ENCODE measurements at regions not wholly inside any gene's neighbourhood (a gene's known extent, or its start where the extent isn't known, plus 50 kb on each side); places are given as distances from the start of the nearest gene placed in this dataset.

DNA sequence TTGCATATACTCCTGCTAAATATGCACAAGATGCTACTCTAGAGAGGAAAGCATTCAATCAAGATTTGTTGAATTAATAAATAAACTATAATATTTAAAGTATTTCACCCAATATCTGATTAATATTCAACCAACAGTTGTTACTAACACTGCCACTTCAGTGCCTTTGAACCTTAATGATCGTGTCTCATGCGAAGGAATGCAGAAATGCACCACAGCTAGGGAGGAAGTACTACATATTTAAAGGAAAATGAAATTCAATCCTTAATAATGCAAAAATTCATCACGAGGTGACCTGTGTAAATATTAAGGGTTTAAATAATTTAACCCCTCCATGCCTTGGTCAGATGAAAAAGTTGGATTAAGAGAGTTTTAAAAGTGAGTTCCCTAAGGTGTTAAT, 114.2 kb upstream of the DAZL start:
- TF ChIP-seq, protein P1, sequence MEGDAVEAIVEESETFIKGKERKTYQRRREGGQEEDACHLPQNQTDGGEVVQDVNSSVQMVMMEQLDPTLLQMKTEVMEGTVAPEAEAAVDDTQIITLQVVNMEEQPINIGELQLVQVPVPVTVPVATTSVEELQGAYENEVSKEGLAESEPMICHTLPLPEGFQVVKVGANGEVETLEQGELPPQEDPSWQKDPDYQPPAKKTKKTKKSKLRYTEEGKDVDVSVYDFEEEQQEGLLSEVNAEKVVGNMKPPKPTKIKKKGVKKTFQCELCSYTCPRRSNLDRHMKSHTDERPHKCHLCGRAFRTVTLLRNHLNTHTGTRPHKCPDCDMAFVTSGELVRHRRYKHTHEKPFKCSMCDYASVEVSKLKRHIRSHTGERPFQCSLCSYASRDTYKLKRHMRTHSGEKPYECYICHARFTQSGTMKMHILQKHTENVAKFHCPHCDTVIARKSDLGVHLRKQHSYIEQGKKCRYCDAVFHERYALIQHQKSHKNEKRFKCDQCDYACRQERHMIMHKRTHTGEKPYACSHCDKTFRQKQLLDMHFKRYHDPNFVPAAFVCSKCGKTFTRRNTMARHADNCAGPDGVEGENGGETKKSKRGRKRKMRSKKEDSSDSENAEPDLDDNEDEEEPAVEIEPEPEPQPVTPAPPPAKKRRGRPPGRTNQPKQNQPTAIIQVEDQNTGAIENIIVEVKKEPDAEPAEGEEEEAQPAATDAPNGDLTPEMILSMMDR (IDR thresholded peaks at IDR 0.05), result no peak
- TF ChIP-seq POLR2A (IDR thresholded peaks at IDR 0.05) (no peak), POLR2AphosphoS5 (IDR thresholded peaks at IDR 0.05) (no peak)
